ENCODE measurements at regions not wholly inside any gene's neighbourhood (a gene's known extent, or its start where the extent isn't known, plus 50 kb on each side); places are given as distances from the start of the nearest gene placed in this dataset.

- Mint-ChIP-seq H3K27me3 (ENCODE audit: low read depth) (peaks cover 5% of the 10 kb centered on the region), H3K9me3 (ENCODE audit: low read depth) (no peaks in the 10 kb centered on the region), H3K27ac (ENCODE audit: unreplicated experiment) (no peak overlapping the region), H3K4me3 (ENCODE audit: unreplicated experiment) (no peak overlapping the region), H3K4me1 (ENCODE audit: low read depth) (no peaks in the 10 kb centered on the region), H3K36me3 (ENCODE audit: low read depth) (no peaks in the 10 kb centered on the region)
- DNase-seq (ENCODE audit: low spot score): no peak
- TF ChIP-seq, protein P1, sequence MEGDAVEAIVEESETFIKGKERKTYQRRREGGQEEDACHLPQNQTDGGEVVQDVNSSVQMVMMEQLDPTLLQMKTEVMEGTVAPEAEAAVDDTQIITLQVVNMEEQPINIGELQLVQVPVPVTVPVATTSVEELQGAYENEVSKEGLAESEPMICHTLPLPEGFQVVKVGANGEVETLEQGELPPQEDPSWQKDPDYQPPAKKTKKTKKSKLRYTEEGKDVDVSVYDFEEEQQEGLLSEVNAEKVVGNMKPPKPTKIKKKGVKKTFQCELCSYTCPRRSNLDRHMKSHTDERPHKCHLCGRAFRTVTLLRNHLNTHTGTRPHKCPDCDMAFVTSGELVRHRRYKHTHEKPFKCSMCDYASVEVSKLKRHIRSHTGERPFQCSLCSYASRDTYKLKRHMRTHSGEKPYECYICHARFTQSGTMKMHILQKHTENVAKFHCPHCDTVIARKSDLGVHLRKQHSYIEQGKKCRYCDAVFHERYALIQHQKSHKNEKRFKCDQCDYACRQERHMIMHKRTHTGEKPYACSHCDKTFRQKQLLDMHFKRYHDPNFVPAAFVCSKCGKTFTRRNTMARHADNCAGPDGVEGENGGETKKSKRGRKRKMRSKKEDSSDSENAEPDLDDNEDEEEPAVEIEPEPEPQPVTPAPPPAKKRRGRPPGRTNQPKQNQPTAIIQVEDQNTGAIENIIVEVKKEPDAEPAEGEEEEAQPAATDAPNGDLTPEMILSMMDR (IDR thresholded peaks at IDR 0.05): no peak
Observed at GRCh38 chr3:76811418-76811817, 228.5 kb upstream of the ROBO2 start.

GRCh38 chr3:76812649-76813242 lies 227.2 kb upstream of the ROBO2 start:
- Mint-ChIP-seq H3K4me3 (ENCODE audit: unreplicated experiment) (no peak overlapping the region), H3K36me3 (ENCODE audit: low read depth) (no peaks in the 10 kb centered on the region), H3K9me3 (ENCODE audit: low read depth) (no peaks in the 10 kb centered on the region), H3K27me3 (ENCODE audit: low read depth) (peaks cover 5% of the 10 kb centered on the region), H3K4me1 (ENCODE audit: low read depth) (no peaks in the 10 kb centered on the region), H3K27ac (ENCODE audit: unreplicated experiment) (no peak overlapping the region)
- TF ChIP-seq, protein P1 (IDR thresholded peaks at IDR 0.05): no peak
- no peak for DNase-seq (ENCODE audit: low spot score)

- Mint-ChIP-seq H3K27ac (ENCODE audit: unreplicated experiment) (no peak overlapping the region), H3K36me3 (ENCODE audit: low read depth) (no peaks in the 10 kb centered on the region), H3K27me3 (ENCODE audit: low read depth) (peaks cover 5% of the 10 kb centered on the region), H3K4me3 (ENCODE audit: unreplicated experiment) (no peak overlapping the region), H3K9me3 (ENCODE audit: low read depth) (peaks cover 5% of the 10 kb centered on the region), H3K4me1 (ENCODE audit: low read depth) (no peaks in the 10 kb centered on the region)
- TF ChIP-seq, protein P1 (IDR thresholded peaks at IDR 0.05): no peak
- no peak for DNase-seq (ENCODE audit: low spot score)
Observed at GRCh38 chr3:76815561-76815960, 224.3 kb upstream of the ROBO2 start.

GRCh38 chr3:76820481-76820880 lies 219.4 kb upstream of the ROBO2 start:
- Mint-ChIP-seq H3K27ac (ENCODE audit: unreplicated experiment) (no peak overlapping the region), H3K27me3 (ENCODE audit: low read depth) (peaks cover 7% of the 10 kb centered on the region), H3K4me3 (ENCODE audit: unreplicated experiment) (no peak overlapping the region), H3K36me3 (ENCODE audit: low read depth) (no peaks in the 10 kb centered on the region), H3K4me1 (ENCODE audit: low read depth) (no peaks in the 10 kb centered on the region), H3K9me3 (ENCODE audit: low read depth) (peaks cover 5% of the 10 kb centered on the region)
- DNase-seq (ENCODE audit: low spot score): no peak
- TF ChIP-seq, protein P1 (IDR thresholded peaks at IDR 0.05): no peak

GRCh38 chr3:76824658-76825240 lies 215.2 kb upstream of the ROBO2 start:
- no peak overlapping the region for H3K27ac Mint-ChIP-seq (ENCODE audit: unreplicated experiment)
- no peak overlapping the region for H3K4me3 Mint-ChIP-seq (ENCODE audit: unreplicated experiment)
- H3K4me1 Mint-ChIP-seq (ENCODE audit: low read depth): no peaks in the 10 kb centered on the region
- TF ChIP-seq, protein P1 (IDR thresholded peaks at IDR 0.05): no peak
- H3K36me3 Mint-ChIP-seq (ENCODE audit: low read depth): no peaks in the 10 kb centered on the region
- peaks cover 2% of the 10 kb centered on the region for H3K27me3 Mint-ChIP-seq (ENCODE audit: low read depth)
- H3K9me3 Mint-ChIP-seq (ENCODE audit: low read depth): no peaks in the 10 kb centered on the region
- DNase-seq (ENCODE audit: low spot score): no peak

Measured in chondrocyte (in vitro differentiated cells).